CD4-positive, alpha-beta memory T cell (primary cell): ENCODE measurements at regions not wholly inside any gene's neighbourhood (a gene's known extent, or its start where the extent isn't known, plus 50 kb on each side); places are given as distances from the start of the nearest gene placed in this dataset.
"Not testable (repeated sequence)": the region's sequence is repeated elsewhere in the genome, so short reads cannot be mapped to it uniquely, and the experiment has no call there.

ENCODE experiments used
- CTCF ChIA-PET: fragments of 350-600 bp; sonication (Branson Sonifier 250); formaldehyde crosslinking; loops from one replicate; lab custom pipeline; 2021; ENCODE audit warnings: inconsistent platforms; ENCODE audit not compliant: partially characterized antibody; lab: Charles Lee
- POLR2A ChIA-PET: fragments of 350-600 bp; sonication (Branson Sonifier 250); formaldehyde crosslinking; loops from one replicate; lab custom pipeline; 2021; ENCODE audit not compliant: partially characterized antibody; lab: Charles Lee
- DNase-seq, 5 donors: peaks; one replicate each; pipeline versions ENCODE4 v3.0.0 to v3.0.0-alpha.2; 2020 to 2022; ENCODE audit warnings: mixed read lengths in 1 of 5
- H3K27ac ChIP-seq: one replicate; pipeline ENCODE4 v1.7.0; 2013; ENCODE audit warnings: low read depth, low read length
- H3K27me3 ChIP-seq: 2 replicates; pipeline ENCODE4 v1.7.0; 2013; ENCODE audit warnings: mild to moderate bottlenecking, low read length, moderate library complexity; ENCODE audit not compliant: insufficient read depth
- H3K36me3 ChIP-seq: 2 replicates; pipeline ENCODE4 v1.7.0; 2013; ENCODE audit warnings: mild to moderate bottlenecking, low read length, moderate library complexity; ENCODE audit not compliant: insufficient read depth
- H3K4me1 ChIP-seq: 2 replicates; pipeline ENCODE4 v1.7.0; 2013; ENCODE audit warnings: mild to moderate bottlenecking, low read length, moderate library complexity; ENCODE audit not compliant: insufficient read depth
- H3K4me3 ChIP-seq, 2 donors: one replicate each; pipeline ENCODE4 v1.7.0; 2013; ENCODE audit warnings: low read length in 2 of 2, mild to moderate bottlenecking in 1 of 2
- H3K9me3 ChIP-seq, 2 donors: one replicate each; pipeline ENCODE4 v1.7.0; 2013; ENCODE audit warnings: low read length in 2 of 2, control low read depth in 1 of 2; ENCODE audit not compliant: control insufficient read depth in 1 of 2
- H3K27ac Mint-ChIP-seq, 7 donors: one replicate each; pipeline ENCODE4 v1.8.0; 2020 to 2021; ENCODE audit warnings: mixed read lengths in 7 of 7, mild to moderate bottlenecking in 6 of 7, inconsistent platforms in 3 of 7, moderate library complexity in 3 of 7
- H3K27me3 Mint-ChIP-seq, 2 donors: one replicate each; pipeline ENCODE4 v1.8.0; 2020 to 2021; ENCODE audit warnings: mixed read lengths in 2 of 2
- H3K36me3 Mint-ChIP-seq, 2 donors: one replicate each; pipeline ENCODE4 v1.8.0; 2020 to 2021; ENCODE audit warnings: mixed read lengths in 2 of 2, inconsistent platforms in 1 of 2, mild to moderate bottlenecking in 1 of 2
- H3K4me1 Mint-ChIP-seq, 4 donors: one replicate each; pipeline ENCODE4 v1.8.0; 2020 to 2021; ENCODE audit warnings: mixed read lengths in 4 of 4, mild to moderate bottlenecking in 1 of 4
- H3K4me3 Mint-ChIP-seq, 8 donors: one replicate each; pipeline ENCODE4 v1.8.0; 2020 to 2021; ENCODE audit warnings: mixed read lengths in 8 of 8, mild to moderate bottlenecking in 7 of 8, moderate library complexity in 6 of 8, inconsistent platforms in 3 of 8
- H3K9me3 Mint-ChIP-seq, 8 donors: one replicate each; pipeline ENCODE4 v1.8.0; 2020 to 2021; ENCODE audit warnings: mixed read lengths in 8 of 8, mild to moderate bottlenecking in 5 of 8, inconsistent platforms in 3 of 8, moderate library complexity in 1 of 8
- intact Hi-C: fragments of 100-400 bp; cut with micrococcal nuclease; formaldehyde crosslinking; loops from one replicate; pipeline ENCODE4 v1.15.1; 2023

GRCh38 chr12:84470361-84470760 is 442.2 kb downstream of the SLC6A15 start:
- Mint-ChIP-seq H3K4me3 (no peak overlapping the region), H3K27ac (no peak overlapping the region), H3K4me1 (no peaks in the 10 kb centered on the region), H3K36me3 (no peaks in the 10 kb centered on the region), H3K27me3 (no peaks in the 10 kb centered on the region), H3K9me3 (peaks cover 0 to 4% (median under 1%) of the 10 kb centered on the region in 8 donors)
- DNase-seq, result no peak
- Histone ChIP-seq H3K9me3 (no peaks in the 10 kb centered on the region), H3K4me1 (no peaks in the 10 kb centered on the region), H3K27ac (no peak overlapping the region), H3K36me3 (no peaks in the 10 kb centered on the region), H3K4me3 (no peak overlapping the region), H3K27me3 (no peaks in the 10 kb centered on the region)
- CTCF ChIA-PET, result no interaction called here
- intact Hi-C loops, result no loop called here
- POLR2A ChIA-PET, result no interaction called here

GRCh38 chr12:84464616-84465015 is 448.0 kb downstream of the SLC6A15 start:
- H3K9me3 ChIP-seq, result no peaks in the 10 kb centered on the region
- H3K36me3 ChIP-seq, result no peaks in the 10 kb centered on the region
- POLR2A ChIA-PET, result no interaction called here
- intact Hi-C loops, result no loop called here
- no peak overlapping the region for H3K4me3 ChIP-seq
- Mint-ChIP-seq H3K9me3 (peaks cover 0 to 2% (median 0%) of the 10 kb centered on the region in 8 donors), H3K27me3 (no peaks in the 10 kb centered on the region), H3K36me3 (no peaks in the 10 kb centered on the region), H3K27ac (no peak overlapping the region), H3K4me3 (no peak overlapping the region), H3K4me1 (no peaks in the 10 kb centered on the region)
- no peak overlapping the region for H3K27ac ChIP-seq
- DNase-seq, result no peak
- no peaks in the 10 kb centered on the region for H3K4me1 ChIP-seq
- no peaks in the 10 kb centered on the region for H3K27me3 ChIP-seq
- CTCF ChIA-PET, result no interaction called here

- H3K36me3 Mint-ChIP-seq, result no peaks in the 10 kb centered on the region
- no peaks in the 10 kb centered on the region for H3K36me3 ChIP-seq
Measured at GRCh38 chr12:84463741-84464495, 448.7 kb downstream of the SLC6A15 start.

GRCh38 chr12:84455598-84455997 is 457.0 kb downstream of the SLC6A15 start:
- H3K9me3 ChIP-seq, result no peaks in the 10 kb centered on the region

More at GRCh38 chr12:84463741-84464495, 448.7 kb downstream of the SLC6A15 start:
- ChIA-PET POLR2A (no interaction called here), CTCF (no interaction called here)
- intact Hi-C loops, result no loop called here
- Histone ChIP-seq H3K4me1 (no peaks in the 10 kb centered on the region), H3K4me3 (no peak overlapping the region), H3K9me3 (no peaks in the 10 kb centered on the region), H3K27me3 (no peaks in the 10 kb centered on the region), H3K27ac (no peak overlapping the region)
- Mint-ChIP-seq H3K4me1 (no peaks in the 10 kb centered on the region), H3K9me3 (peaks cover 0 to 2% (median 0%) of the 10 kb centered on the region in 8 donors), H3K27ac (no peak overlapping the region), H3K4me3 (no peak overlapping the region), H3K27me3 (no peaks in the 10 kb centered on the region)
- no peak for DNase-seq

GRCh38 chr12:84446478-84446877 is 466.1 kb downstream of the SLC6A15 start:
- H3K27ac ChIP-seq, H3K9me3 Mint-ChIP-seq, H3K4me3 Mint-ChIP-seq, H3K4me1 ChIP-seq, DNase-seq, CTCF ChIA-PET, H3K36me3 Mint-ChIP-seq, POLR2A ChIA-PET, H3K4me1 Mint-ChIP-seq, H3K27me3 Mint-ChIP-seq, H3K36me3 ChIP-seq, H3K27ac Mint-ChIP-seq, H3K9me3 ChIP-seq, H3K4me3 ChIP-seq, intact Hi-C loops, H3K27me3 ChIP-seq: not testable (repeated sequence)

More at GRCh38 chr12:84455598-84455997, 457.0 kb downstream of the SLC6A15 start:
- intact Hi-C loops, result no loop called here
- Histone ChIP-seq H3K4me3 (no peak overlapping the region), H3K27ac (no peak overlapping the region), H3K27me3 (no peaks in the 10 kb centered on the region), H3K36me3 (no peaks in the 10 kb centered on the region), H3K4me1 (no peaks in the 10 kb centered on the region)
- POLR2A ChIA-PET, result no interaction called here
- H3K4me3 Mint-ChIP-seq, result no peak overlapping the region
- CTCF ChIA-PET, result no interaction called here
- no peak overlapping the region for H3K27ac Mint-ChIP-seq
- no peak for DNase-seq
- peaks cover 0 to 7% (median 0%) of the 10 kb centered on the region in 8 donors for H3K9me3 Mint-ChIP-seq
- no peaks in the 10 kb centered on the region for H3K4me1 Mint-ChIP-seq
- H3K36me3 Mint-ChIP-seq, result no peaks in the 10 kb centered on the region
- H3K27me3 Mint-ChIP-seq, result no peaks in the 10 kb centered on the region

GRCh38 chr12:84436134-84436533 is 476.5 kb downstream of the SLC6A15 start:
- Histone ChIP-seq H3K4me1 (no peaks in the 10 kb centered on the region), H3K27ac (no peak overlapping the region), H3K9me3 (no peaks in the 10 kb centered on the region), H3K27me3 (no peaks in the 10 kb centered on the region), H3K4me3 (no peak overlapping the region), H3K36me3 (no peaks in the 10 kb centered on the region)
- CTCF ChIA-PET, result no interaction called here
- intact Hi-C loops, result no loop called here
- Mint-ChIP-seq H3K27me3 (no peaks in the 10 kb centered on the region), H3K4me1 (no peaks in the 10 kb centered on the region), H3K4me3 (no peak overlapping the region), H3K9me3 (peaks cover 0 to 9% (median 0%) of the 10 kb centered on the region in 8 donors), H3K36me3 (no peaks in the 10 kb centered on the region), H3K27ac (no peak overlapping the region)
- POLR2A ChIA-PET, result no interaction called here
- DNase-seq, result no peak

- Histone ChIP-seq H3K36me3 (no peaks in the 10 kb centered on the region), H3K4me3 (no peak overlapping the region), H3K27me3 (no peaks in the 10 kb centered on the region), H3K9me3 (no peaks in the 10 kb centered on the region), H3K4me1 (no peaks in the 10 kb centered on the region), H3K27ac (no peak overlapping the region)
- ChIA-PET POLR2A (no interaction called here), CTCF (no interaction called here)
- H3K36me3 Mint-ChIP-seq, result no peaks in the 10 kb centered on the region
- H3K4me1 Mint-ChIP-seq, result no peaks in the 10 kb centered on the region
- no peak overlapping the region for H3K27ac Mint-ChIP-seq
- intact Hi-C loops, result no loop called here
- H3K4me3 Mint-ChIP-seq, result no peak overlapping the region
- peaks cover 0 to 9% (median 0%) of the 10 kb centered on the region in 8 donors for H3K9me3 Mint-ChIP-seq
- DNase-seq, result no peak
- H3K27me3 Mint-ChIP-seq, result no peaks in the 10 kb centered on the region
Measured at GRCh38 chr12:84435682-84436081, 476.9 kb downstream of the SLC6A15 start.
